C4-2B (cell line): ENCODE measurements at regions not wholly inside any gene's neighbourhood (a gene's known extent, or its start where the extent isn't known, plus 50 kb on each side); places are given as distances from the start of the nearest gene placed in this dataset.

ENCODE experiments used
- ZFX ChIP-seq: fragments of 450-650 bp; IDR thresholded peaks from 2 replicates; pipeline ENCODE4 v1.6.1; 2017
- TF ChIP-seq, protein P1 (sequence below): fragments of 450-650 bp; conservative IDR thresholded peaks from 2 replicates; pipeline ENCODE4 v1.5.1; 2017; ENCODE audit warnings: mild to moderate bottlenecking

DNA sequence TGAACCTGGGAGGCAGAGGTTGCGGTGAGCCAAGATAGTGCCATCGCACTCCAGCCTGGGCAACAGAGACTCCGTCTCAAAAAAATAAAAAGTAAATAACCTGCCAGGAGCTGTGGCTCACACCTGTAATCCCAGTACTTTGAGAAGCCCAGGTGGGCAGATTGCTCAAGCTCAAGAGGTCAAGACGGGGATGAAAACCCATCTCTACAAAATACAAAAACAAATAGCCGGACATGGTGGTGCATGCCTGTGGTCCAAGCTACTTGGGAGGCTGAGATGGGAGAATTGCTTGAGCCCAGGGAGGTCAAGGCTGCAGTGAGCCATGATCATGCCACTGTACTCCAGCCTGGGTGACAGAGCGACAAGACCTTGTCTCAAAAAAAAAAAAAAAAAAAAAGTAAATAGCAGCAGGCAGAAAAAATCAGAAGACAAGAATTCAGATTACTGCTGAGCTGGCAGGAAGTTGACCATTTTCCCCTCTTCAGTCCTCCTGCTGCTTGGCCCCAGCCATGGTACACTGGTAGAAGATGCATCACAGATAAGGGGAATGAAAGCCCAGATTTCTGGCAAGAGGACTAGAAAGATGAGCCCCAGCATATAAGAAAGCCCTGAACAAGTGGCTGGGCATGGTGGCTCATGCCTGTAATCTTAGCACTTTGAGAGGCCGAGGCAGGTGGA, 97.6 kb downstream of the TOMM20 start:
- TF ChIP-seq, protein P1, sequence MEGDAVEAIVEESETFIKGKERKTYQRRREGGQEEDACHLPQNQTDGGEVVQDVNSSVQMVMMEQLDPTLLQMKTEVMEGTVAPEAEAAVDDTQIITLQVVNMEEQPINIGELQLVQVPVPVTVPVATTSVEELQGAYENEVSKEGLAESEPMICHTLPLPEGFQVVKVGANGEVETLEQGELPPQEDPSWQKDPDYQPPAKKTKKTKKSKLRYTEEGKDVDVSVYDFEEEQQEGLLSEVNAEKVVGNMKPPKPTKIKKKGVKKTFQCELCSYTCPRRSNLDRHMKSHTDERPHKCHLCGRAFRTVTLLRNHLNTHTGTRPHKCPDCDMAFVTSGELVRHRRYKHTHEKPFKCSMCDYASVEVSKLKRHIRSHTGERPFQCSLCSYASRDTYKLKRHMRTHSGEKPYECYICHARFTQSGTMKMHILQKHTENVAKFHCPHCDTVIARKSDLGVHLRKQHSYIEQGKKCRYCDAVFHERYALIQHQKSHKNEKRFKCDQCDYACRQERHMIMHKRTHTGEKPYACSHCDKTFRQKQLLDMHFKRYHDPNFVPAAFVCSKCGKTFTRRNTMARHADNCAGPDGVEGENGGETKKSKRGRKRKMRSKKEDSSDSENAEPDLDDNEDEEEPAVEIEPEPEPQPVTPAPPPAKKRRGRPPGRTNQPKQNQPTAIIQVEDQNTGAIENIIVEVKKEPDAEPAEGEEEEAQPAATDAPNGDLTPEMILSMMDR, result no peak
- TF ChIP-seq ZFX, result no peak
